ENCODE measurements at regions not wholly inside any gene's neighbourhood (a gene's known extent, or its start where the extent isn't known, plus 50 kb on each side); places are given as distances from the start of the nearest gene placed in this dataset.

DNA sequence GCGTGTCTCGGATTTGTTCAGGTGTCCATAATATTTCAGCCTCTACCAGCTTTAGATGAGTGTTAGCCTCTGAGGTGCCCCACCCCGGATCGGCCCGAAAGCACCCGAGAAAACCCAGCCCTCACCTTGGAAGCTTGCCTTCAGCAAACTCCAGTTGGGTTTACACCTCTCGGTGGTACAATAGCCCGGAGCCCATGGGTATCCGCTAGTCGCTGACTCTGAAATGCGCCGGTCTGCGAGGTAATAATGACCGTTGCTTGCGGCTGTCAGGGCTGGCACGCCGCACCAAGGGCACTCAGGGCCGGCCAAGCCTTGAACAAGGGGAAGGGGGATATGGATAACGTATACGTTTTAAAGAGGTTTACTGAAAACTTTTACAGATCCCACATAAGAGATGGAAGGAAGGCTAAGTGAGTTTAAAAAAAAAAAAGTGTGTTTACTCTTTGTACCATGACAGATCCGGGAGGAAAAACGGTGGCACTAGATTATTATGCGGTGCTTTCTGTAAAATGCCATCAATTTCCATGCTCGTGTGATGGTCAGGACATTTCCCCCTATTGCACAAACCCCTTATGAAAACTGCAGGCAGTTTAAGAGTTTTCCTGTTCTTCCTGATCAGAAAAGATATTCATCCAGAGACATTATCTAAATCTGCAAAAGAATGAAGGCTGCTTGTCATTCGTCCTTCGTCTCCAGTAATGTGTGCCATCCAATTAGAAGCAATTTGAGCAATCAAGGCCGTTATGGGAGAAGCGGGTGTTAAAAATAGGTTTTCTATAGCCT lies 124.2 kb downstream of the TMEM161B start:
- no peak overlapping the region for H3K4me3 ChIP-seq (replicated peaks; ENCODE audit: low read depth, low read length)
- DNase-seq (ENCODE audit: low read depth), result no peak
- TF ChIP-seq, protein P1, sequence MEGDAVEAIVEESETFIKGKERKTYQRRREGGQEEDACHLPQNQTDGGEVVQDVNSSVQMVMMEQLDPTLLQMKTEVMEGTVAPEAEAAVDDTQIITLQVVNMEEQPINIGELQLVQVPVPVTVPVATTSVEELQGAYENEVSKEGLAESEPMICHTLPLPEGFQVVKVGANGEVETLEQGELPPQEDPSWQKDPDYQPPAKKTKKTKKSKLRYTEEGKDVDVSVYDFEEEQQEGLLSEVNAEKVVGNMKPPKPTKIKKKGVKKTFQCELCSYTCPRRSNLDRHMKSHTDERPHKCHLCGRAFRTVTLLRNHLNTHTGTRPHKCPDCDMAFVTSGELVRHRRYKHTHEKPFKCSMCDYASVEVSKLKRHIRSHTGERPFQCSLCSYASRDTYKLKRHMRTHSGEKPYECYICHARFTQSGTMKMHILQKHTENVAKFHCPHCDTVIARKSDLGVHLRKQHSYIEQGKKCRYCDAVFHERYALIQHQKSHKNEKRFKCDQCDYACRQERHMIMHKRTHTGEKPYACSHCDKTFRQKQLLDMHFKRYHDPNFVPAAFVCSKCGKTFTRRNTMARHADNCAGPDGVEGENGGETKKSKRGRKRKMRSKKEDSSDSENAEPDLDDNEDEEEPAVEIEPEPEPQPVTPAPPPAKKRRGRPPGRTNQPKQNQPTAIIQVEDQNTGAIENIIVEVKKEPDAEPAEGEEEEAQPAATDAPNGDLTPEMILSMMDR (IDR thresholded peaks at IDR 0.05; ENCODE audit: low read length, missing control alignments), result no peak

DNA sequence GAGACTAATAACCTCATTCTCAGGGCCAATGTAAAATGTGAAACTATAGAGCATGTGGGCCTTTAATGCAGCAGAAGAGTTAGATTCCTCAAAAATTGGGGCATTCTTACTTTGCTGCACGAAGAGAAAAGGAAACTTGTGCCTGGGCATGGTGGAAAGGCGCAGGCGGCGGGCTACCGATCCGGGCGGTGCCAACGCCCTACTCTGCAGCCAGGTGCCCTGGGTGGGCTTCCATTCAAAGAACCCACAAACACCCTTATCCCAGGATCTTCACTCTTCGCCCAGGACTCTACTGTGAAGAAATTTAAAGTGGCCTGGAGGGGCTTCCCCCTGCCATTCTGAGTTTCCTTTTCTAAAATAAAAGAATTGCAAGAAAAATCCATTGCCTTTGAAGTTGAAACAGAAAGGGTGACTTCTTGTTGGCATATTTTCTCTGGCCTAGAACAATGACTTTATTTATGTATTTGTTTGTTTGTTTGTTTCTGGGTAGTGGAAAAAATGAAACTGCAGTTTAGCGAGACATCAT lies 124.9 kb downstream of the TMEM161B start:
- DNase-seq (ENCODE audit: low read depth), result no peak
- TF ChIP-seq, protein P1 (IDR thresholded peaks at IDR 0.05; ENCODE audit: low read length, missing control alignments), result no peak
- no peak overlapping the region for H3K4me3 ChIP-seq (replicated peaks; ENCODE audit: low read depth, low read length)

DNA sequence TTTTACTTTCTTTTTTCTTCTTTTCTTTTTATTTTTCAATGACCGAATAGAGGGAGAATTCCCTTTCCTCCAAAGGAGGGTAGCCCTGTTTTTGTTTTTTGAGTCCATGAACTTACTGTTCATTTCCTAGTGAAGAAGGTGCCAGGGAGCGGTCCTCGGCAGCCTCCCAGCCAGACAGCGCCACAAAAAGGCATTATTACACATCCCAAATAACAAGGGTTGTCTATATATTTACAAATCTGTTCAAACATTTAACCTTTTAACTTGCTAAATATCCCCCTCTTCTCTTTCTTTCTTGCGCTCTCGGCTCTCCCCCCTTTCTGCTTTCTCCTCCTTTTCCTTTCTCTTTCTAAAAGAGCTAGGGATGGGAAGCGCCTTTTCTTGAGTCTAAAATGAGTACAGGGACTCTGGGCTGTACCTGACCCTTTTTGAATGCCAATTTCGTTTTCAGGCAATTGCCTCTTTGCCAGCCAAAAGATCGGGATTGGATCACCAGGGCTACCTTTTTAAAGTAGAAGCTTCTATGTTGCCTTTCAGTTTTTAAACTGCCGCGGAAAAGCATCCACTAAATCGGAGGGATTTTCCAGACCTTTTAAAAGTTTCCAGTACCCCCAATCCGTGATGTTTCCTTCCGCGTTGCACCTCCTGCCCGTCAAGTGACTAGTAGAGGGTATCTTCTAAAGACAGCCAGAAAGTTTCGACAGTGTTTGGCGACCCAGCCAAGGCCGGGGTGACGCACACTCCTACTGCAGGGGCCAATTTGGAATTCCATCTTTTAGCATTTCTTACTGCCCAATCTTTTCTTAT lies 125.6 kb downstream of the TMEM161B start:
- peak overlapping the region; percentile 7 for H3K4me3 ChIP-seq (replicated peaks; ENCODE audit: low read depth, low read length)

DNA sequence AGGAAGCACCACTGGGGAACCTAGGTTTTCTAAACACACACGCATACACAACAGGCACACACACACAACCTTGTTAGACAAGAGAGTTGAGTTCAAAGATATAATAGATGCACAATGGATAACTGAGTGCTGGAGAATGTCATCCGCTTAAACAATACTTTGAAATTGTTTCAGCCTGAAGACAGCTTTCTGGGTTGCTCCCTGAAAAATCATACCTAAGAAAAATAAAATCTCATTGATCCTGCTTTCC lies 126.1 kb downstream of the TMEM161B start:
- TF ChIP-seq, protein P1 (IDR thresholded peaks at IDR 0.05; ENCODE audit: low read length, missing control alignments), result no peak
- peak; percentile 3 for DNase-seq (ENCODE audit: low read depth)
- H3K4me3 ChIP-seq (replicated peaks; ENCODE audit: low read depth, low read length), result no peak overlapping the region

More for the DNA sequence above, 125.6 kb downstream of the TMEM161B start:
- peak; percentile 11 for DNase-seq (ENCODE audit: low read depth)
- TF ChIP-seq, protein P1 (IDR thresholded peaks at IDR 0.05; ENCODE audit: low read length, missing control alignments), result no peak

DNA sequence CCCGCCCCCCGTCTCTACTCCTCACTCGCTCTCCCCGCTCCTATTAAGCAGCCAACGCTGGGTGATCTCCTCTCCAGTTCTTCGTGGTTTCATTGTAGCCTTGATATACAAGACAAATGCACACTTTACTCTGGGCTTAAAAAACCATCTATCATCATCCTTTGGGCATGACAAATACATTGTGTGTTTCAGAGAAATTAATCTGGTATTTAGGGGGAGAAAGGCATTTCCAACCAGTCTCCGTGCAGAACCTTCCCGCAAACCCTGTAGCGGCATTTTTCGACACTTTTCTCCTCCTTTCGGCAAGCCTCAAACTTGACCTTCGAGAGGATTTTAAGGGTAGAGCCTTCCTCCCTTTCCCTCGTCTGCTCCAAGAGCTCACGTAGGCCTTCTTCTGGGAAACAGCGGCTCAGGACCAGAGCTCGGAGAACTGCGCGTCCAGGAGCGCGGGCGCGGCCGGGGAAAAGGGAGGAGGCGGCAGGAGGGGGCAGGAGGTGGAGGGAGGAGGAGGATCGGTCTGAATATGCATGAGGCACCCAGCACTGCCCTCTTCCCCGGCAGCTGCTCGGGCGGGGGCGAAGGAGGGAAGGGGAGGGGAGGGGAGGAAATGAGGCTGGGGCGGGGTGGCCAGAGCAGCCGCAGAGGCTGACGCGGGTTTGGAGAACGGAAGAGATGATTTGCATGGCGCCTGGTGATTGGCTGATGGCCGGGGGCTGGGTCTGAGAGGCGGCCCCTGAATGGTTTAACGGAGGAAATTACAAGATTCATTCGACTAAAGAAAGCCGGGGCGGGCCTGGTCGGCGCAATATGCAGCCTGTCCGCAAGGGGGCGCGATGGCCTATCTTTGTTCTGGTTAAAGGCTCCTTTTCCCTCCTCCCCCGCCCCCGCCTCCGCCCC lies 127.5 kb downstream of the TMEM161B start:
- TF ChIP-seq, protein P1 (IDR thresholded peaks at IDR 0.05; ENCODE audit: low read length, missing control alignments), result peak; percentile 50
- DNase-seq (ENCODE audit: low read depth), result peak; percentile 95
- H3K4me3 ChIP-seq (replicated peaks; ENCODE audit: low read depth, low read length), result peak overlapping the region; percentile 57

DNA sequence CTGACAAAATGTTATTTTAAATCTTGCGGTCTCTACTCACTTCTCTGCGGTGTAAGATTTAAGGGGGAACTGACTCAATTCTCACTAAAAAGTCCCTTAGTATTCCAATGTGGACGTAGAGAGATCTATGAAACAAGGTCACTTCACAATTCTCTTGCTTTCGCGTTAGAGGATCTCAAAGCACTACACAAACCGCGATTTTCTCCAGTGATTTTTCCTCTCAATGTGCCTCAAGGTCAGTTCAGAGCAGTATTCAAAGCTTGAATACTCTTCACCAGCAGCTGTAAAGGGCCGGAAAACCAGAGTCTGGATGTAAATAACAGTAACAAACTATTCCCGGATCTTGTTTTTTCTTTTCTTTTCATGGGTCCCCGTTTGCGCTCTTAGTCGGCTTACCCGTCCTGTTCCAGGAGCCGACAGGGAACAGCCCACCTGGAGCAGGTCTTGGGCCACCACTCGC lies 128.2 kb downstream of the TMEM161B start:
- TF ChIP-seq, protein P1 (IDR thresholded peaks at IDR 0.05; ENCODE audit: low read length, missing control alignments), result no peak

More for the DNA sequence above, 128.2 kb downstream of the TMEM161B start:
- peak overlapping the region; percentile 57 for H3K4me3 ChIP-seq (replicated peaks; ENCODE audit: low read depth, low read length)
- peak; percentile 0 for DNase-seq (ENCODE audit: low read depth)

All from fibroblast of pulmonary artery (primary cell).